NT2/D1 (cell line): ENCODE measurements at regions not wholly inside any gene's neighbourhood (a gene's known extent, or its start where the extent isn't known, plus 50 kb on each side); places are given as distances from the start of the nearest gene placed in this dataset.

ENCODE experiments used
- DNase-seq: peaks from one replicate; pipeline ENCODE4 v3.0.0-alpha.2; 2011; ENCODE audit warnings: low read depth, low spot score
- H3K27me3 ChIP-seq: 2 replicates; pipeline ENCODE4 v1.6.0; 2011; ENCODE audit warnings: mild to moderate bottlenecking; ENCODE audit not compliant: insufficient read length, insufficient read depth
- H3K36me3 ChIP-seq: 2 replicates; pipeline ENCODE4 v1.6.1; 2011; ENCODE audit warnings: mild to moderate bottlenecking, low read length, mixed read lengths; ENCODE audit not compliant: insufficient read depth, insufficient read length
- H3K4me1 ChIP-seq: 2 replicates; pipeline ENCODE4 v1.5.1; 2011; ENCODE audit not compliant: insufficient read depth, insufficient read length
- H3K4me3 ChIP-seq: 2 replicates; pipeline ENCODE4 v1.5.1; 2011; ENCODE audit warnings: low read depth; ENCODE audit not compliant: insufficient read length
- H3K9ac ChIP-seq: 2 replicates; pipeline ENCODE4 v1.6.0; 2011; ENCODE audit warnings: low read depth; ENCODE audit not compliant: insufficient read length
- H3K9me3 ChIP-seq: 2 replicates; pipeline ENCODE4 v1.5.1; 2011; ENCODE audit warnings: mild to moderate bottlenecking, low read length; ENCODE audit not compliant: insufficient read depth
- SUZ12 ChIP-seq: IDR thresholded peaks from 2 replicates; pipeline ENCODE4 v1.6.1; 2011; ENCODE audit not compliant: insufficient read length, insufficient read depth; ENCODE audit errors: extremely low read depth
- YY1 ChIP-seq: IDR thresholded peaks from 2 replicates; pipeline ENCODE4 v1.6.1; 2011; ENCODE audit not compliant: insufficient read length, insufficient read depth
- ZNF274 ChIP-seq: IDR thresholded peaks from 2 replicates; pipeline ENCODE4 v1.6.1; 2011; ENCODE audit warnings: mild to moderate bottlenecking, low read depth, low read length

DNA sequence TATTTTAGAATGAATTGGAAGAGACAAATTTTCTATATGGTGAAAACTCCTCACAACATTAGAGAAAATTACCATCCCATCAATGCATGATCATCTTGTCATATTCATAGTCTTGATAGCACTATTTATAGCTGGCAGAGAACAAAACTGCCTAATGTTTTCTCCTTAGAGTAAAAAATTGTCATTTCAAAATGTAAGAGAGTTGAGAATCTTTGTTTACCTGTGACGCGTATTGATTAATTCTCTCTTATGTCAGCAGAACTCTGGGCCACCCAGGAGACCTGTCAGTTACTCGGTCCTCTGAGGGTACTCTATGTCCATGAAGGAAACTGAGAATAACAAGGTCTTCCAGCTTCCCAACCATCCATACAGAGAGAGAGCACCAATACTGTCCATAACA, 381.4 kb upstream of the ZP4 start:
- DNase-seq: no peak
- Histone ChIP-seq H3K4me3 (no peak overlapping the region), H3K4me1 (no peaks in the 10 kb centered on the region), H3K9me3 (peaks cover 20% of the 10 kb centered on the region; the same call in 1 of the 2 replicates), H3K27me3 (no peaks in the 10 kb centered on the region), H3K9ac (no peak overlapping the region), H3K36me3 (no peaks in the 10 kb centered on the region)
- no peak for TF ChIP-seq YY1
- TF ChIP-seq SUZ12: no peak
- no peak for TF ChIP-seq ZNF274

DNA sequence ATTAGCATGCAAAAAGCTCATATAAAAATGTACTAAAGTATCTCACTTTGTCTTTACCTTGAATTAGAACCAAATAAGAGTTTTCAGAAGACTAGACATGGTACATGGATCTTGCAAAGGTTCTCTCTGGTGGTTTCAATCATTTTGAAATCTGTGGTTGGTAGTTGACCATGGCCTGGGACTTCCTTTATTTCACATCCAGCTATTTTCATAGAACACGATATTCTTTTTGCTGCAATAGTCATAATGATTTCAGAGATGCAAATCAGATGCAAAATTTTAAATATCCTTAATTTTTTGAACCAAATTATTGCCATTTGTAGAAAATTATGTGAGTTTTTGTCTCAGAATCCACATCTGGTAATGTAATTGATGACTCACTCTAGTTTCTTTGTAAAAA, 375.1 kb upstream of the ZP4 start:
- Histone ChIP-seq H3K4me1 (no peaks in the 10 kb centered on the region), H3K27me3 (no peaks in the 10 kb centered on the region), H3K36me3 (no peaks in the 10 kb centered on the region), H3K9me3 (no peaks in the 10 kb centered on the region), H3K9ac (no peak overlapping the region), H3K4me3 (no peak overlapping the region)
- no peak for DNase-seq
- TF ChIP-seq SUZ12: no peak
- TF ChIP-seq ZNF274: no peak
- TF ChIP-seq YY1: no peak

- TF ChIP-seq ZNF274 (no peak), SUZ12 (no peak), YY1 (no peak)
- Histone ChIP-seq H3K4me3 (no peak overlapping the region), H3K4me1 (no peaks in the 10 kb centered on the region), H3K27me3 (no peaks in the 10 kb centered on the region), H3K9me3 (no peaks in the 10 kb centered on the region), H3K36me3 (no peaks in the 10 kb centered on the region), H3K9ac (no peak overlapping the region)
- no peak for DNase-seq
These were observed 374.2 kb upstream of the ZP4 start for GRCh38 chr1:238264951-238265350.

DNA sequence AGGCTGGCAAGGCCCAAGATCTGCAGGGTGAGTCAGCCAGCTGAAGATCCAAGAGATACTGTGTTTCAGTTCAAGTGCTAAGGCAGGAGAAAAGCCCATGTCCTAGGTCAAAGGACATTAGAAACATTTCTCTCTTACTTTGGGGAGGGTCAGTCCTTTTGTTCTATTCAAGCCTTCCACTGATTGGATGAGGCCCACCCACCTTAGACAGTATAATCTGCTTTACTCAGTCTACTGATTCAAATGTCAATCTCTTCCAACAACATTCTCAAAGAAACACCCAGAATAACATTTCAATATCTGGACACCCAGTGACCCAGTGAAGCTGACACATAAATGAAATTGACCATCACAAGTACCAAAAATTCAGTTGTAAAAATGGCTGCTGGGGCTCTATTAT, 367.8 kb upstream of the ZP4 start:
- no peaks in the 10 kb centered on the region for H3K4me1 ChIP-seq
- no peaks in the 10 kb centered on the region for H3K36me3 ChIP-seq
- H3K27me3 ChIP-seq: no peaks in the 10 kb centered on the region
- TF ChIP-seq YY1 (no peak), SUZ12 (no peak), ZNF274 (no peak)
- H3K9ac ChIP-seq: no peak overlapping the region
- H3K9me3 ChIP-seq: no peaks in the 10 kb centered on the region
- DNase-seq: no peak
- no peak overlapping the region for H3K4me3 ChIP-seq

GRCh38 chr1:238257018-238257621, 366.4 kb upstream of the ZP4 start:
- DNase-seq: no peak
- Histone ChIP-seq H3K36me3 (no peaks in the 10 kb centered on the region), H3K4me1 (no peaks in the 10 kb centered on the region), H3K9me3 (no peaks in the 10 kb centered on the region), H3K27me3 (no peaks in the 10 kb centered on the region), H3K4me3 (no peak overlapping the region), H3K9ac (no peak overlapping the region)
- TF ChIP-seq ZNF274 (no peak), YY1 (no peak), SUZ12 (no peak)

GRCh38 chr1:238254935-238255334, 364.2 kb upstream of the ZP4 start:
- H3K9ac ChIP-seq: no peak overlapping the region
- no peaks in the 10 kb centered on the region for H3K36me3 ChIP-seq
- DNase-seq: peak; percentile 23
- H3K4me3 ChIP-seq: no peak overlapping the region
- no peaks in the 10 kb centered on the region for H3K9me3 ChIP-seq
- no peaks in the 10 kb centered on the region for H3K27me3 ChIP-seq
- H3K4me1 ChIP-seq: no peaks in the 10 kb centered on the region
- no peak for TF ChIP-seq ZNF274
- no peak for TF ChIP-seq YY1
- TF ChIP-seq SUZ12: no peak

- no peaks in the 10 kb centered on the region for H3K36me3 ChIP-seq
- H3K4me3 ChIP-seq: no peak overlapping the region
- no peaks in the 10 kb centered on the region for H3K4me1 ChIP-seq
- no peaks in the 10 kb centered on the region for H3K27me3 ChIP-seq
- TF ChIP-seq SUZ12: no peak
- no peak for TF ChIP-seq ZNF274
- TF ChIP-seq YY1: no peak
- DNase-seq: peak; percentile 80
- H3K9me3 ChIP-seq: no peaks in the 10 kb centered on the region
- H3K9ac ChIP-seq: no peak overlapping the region
These were observed 361.5 kb upstream of the ZP4 start for GRCh38 chr1:238252033-238252802.
